GM18520 (cell line): ENCODE measurements at regions not wholly inside any gene's neighbourhood (a gene's known extent, or its start where the extent isn't known, plus 50 kb on each side); places are given as distances from the start of the nearest gene placed in this dataset.

Experiments
- ATAC-seq: cut with Tn5 transposase; IDR thresholded peaks from one replicate; pipeline ENCODE4 v1.9.1; 2021; ENCODE audit not compliant: unreplicated experiment

DNA sequence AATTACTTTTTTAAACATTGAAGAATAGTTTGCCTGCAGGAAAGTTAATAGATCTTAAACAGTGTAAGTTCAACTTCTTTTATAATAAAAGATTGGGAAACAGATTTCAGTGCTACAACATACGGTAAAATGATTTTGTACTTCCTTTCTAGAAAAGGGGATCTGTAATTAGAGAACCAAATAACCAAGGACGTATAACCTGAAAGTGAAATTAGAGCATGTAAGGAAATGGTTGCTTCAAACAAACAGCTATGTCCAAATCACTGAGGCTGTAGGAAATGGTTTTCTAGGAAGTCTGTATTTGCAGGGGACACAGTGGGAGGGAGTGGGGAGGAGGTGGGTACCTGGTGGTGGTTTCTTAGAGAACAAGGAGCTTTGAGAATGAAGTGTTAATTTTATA lies 57.9 kb upstream of the EXOC6 start:
- no peak for ATAC-seq

DNA sequence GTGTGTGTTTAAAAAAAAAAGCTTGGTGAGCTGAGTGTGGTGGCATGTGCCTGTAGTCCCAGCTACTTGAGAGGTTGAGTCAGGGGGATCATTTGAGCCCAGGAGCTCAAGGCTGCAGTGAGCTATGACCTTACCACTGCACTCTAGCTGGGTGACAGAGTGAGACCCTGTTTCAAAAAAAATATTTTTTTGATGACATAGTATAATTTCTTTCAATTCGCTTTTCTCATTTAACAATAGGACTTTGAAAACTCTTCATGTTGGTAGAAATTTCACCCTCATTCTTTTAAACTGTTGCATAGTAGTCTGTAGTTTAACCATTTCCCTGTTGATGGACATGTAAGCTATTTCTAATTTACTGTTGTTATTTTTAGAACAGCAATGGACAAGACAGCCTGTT lies 55.7 kb upstream of the EXOC6 start:
- no peak for ATAC-seq
